Ishikawa (cell line): ENCODE measurements at regions not wholly inside any gene's neighbourhood (a gene's known extent, or its start where the extent isn't known, plus 50 kb on each side); places are given as distances from the start of the nearest gene placed in this dataset.

Experiments
- EGR1 ChIP-seq: IDR thresholded peaks from 2 replicates; pipeline ENCODE4 v1.6.1; 2012
- EP300 ChIP-seq: IDR thresholded peaks from 2 replicates; pipeline ENCODE4 v1.6.1; 2012; ENCODE audit warnings: borderline replicate concordance
- FOXM1 ChIP-seq: IDR thresholded peaks from 2 replicates; pipeline ENCODE4 v1.6.1; 2012; ENCODE audit warnings: low read depth, borderline replicate concordance
- NFIC ChIP-seq: IDR thresholded peaks from 2 replicates; pipeline ENCODE4 v1.6.1; 2012
- RAD21 ChIP-seq: IDR thresholded peaks from 2 replicates; pipeline ENCODE4 v1.6.1; 2012; ENCODE audit warnings: low read depth
- REST ChIP-seq: IDR thresholded peaks from 2 replicates; pipeline ENCODE4 v1.6.1; 2012; ENCODE audit warnings: low read depth, mild to moderate bottlenecking
- TAF1 ChIP-seq: IDR thresholded peaks from 2 replicates; pipeline ENCODE4 v1.6.1; 2012; ENCODE audit warnings: low read depth, mild to moderate bottlenecking
- TCF12 ChIP-seq: IDR thresholded peaks from 2 replicates; pipeline ENCODE4 v1.6.1; 2012; ENCODE audit warnings: low read depth
- ZBTB7A ChIP-seq: IDR thresholded peaks from 2 replicates; pipeline ENCODE4 v1.6.1; 2012; ENCODE audit warnings: low read depth
- TF ChIP-seq, protein P1 (sequence below): IDR thresholded peaks from 2 replicates; pipeline ENCODE4 v1.6.1; 2012
- TF ChIP-seq, protein P2 (sequence below): IDR thresholded peaks from 2 replicates; pipeline ENCODE4 v1.6.1; 2012

DNA sequence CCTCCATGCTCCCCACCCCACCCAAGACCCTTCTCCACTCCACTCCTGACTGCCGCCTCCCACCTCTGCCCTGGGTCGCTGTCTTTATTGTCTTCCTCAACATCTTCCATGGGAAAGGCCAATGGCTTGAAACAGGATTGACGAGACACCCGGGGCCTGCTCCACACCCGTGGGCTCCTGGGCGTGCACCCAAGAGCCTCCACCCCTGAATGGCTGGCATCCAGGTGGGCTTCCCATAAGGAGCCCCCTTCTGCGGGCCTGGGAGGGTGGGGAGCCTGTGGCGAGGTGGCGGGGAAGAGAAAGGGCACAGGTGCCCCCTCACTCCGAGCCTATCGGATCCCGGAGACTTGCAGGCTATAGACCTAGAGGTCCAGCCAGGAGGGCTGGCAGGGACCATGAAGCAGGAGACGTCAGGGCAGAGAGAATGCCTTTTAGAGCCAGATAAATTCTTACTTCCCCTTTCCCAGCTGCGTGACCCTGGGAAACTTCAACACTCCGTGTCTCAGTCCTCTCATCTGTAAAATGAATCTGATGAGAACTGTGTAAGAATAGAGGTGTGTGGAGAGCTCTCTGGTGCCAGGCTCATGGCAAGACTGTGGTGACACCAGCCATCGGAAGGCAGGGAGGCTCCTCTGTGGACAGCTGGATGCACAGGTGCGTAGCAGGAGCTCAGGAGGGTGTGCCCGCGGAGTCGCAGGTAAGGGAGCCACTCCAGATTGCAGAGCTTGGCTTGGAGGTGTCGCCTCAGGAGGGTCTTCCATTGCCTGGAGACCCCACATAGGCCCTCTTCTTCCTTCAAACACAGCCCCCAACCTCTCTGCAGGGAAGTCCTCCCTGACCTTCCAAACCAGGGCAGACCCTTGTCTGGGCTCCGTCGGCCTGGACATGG lies 53.9 kb downstream of the SMIM38 start:
- TF ChIP-seq FOXM1 (no peak), TCF12 (no peak), TAF1 (no peak), NFIC (no peak), EP300 (no peak), RAD21 (no peak), EGR1 (no peak), ZBTB7A (no peak), REST (no peak)
- TF ChIP-seq, protein P1, sequence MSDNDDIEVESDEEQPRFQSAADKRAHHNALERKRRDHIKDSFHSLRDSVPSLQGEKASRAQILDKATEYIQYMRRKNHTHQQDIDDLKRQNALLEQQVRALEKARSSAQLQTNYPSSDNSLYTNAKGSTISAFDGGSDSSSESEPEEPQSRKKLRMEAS: no peak
- TF ChIP-seq, protein P2, sequence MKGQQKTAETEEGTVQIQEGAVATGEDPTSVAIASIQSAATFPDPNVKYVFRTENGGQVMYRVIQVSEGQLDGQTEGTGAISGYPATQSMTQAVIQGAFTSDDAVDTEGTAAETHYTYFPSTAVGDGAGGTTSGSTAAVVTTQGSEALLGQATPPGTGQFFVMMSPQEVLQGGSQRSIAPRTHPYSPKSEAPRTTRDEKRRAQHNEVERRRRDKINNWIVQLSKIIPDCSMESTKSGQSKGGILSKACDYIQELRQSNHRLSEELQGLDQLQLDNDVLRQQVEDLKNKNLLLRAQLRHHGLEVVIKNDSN: no peak
